GM19240 (cell line): ENCODE measurements at regions not wholly inside any gene's neighbourhood (a gene's known extent, or its start where the extent isn't known, plus 50 kb on each side); places are given as distances from the start of the nearest gene placed in this dataset.
"Not testable (repeated sequence)": the region's sequence is repeated elsewhere in the genome, so short reads cannot be mapped to it uniquely, and the experiment has no call there.

Source experiments
- DNase-seq: peaks from one replicate; pipeline ENCODE4 v3.0.0; 2011; ENCODE audit warnings: low spot score; ENCODE audit not compliant: insufficient read length

DNA sequence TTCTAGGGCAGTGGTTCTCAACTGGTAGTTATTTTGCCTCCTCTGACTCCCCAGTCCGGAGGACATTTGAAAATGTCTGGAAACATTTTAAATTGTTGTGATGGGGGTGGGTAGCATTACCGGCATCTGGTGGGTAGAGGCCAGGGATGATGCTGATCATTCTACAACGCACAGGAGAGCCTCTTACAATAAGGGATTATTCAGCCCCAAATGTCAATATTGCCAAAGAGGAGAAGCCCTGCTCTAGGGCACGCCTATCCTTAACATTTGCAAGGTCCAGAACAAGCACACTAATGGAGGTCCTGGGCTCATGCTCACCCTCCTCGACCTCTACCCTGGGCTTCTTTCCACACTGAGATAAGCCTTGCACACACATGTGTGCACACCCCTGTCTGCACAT is 106.4 kb downstream of the MINAR1 start:
- DNase-seq, result no peak

DNA sequence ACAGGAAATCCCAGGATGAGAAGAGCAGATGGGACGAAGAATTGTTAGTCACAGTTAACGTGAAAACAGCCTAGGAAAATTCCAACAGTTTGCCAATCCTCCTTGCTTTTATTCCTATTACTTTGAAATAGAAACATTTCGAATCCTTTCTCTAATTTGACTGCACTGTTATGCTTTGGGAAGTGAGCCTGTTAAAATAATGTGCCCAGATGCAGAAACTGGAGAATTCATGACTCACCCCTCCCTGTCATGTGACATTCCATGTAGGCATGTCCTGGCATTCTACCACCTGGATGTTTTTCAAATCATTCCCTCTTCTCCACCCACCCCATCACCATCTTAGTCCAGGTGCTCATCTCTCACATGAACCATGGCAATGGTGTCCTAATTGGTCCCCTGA is 107.3 kb downstream of the MINAR1 start:
- no peak for DNase-seq

DNA sequence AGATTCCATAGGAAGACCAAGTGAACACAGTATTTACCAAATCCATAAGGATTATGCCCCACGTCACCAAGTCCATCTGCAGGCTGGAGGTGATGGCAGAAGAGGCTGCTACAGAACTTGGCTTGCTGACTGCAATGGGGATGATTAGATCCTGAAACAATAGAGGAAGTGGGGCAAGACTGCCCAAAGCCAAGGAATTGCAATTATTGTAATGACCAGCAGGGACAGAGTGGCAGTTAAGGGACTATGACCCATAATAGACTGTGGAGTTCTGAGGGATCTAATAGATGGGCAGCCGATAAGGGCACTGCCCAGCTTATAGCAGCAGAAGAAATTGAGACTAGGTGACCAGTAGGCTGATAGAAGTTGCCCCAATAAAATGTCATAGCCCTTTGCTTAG is 108.4 kb downstream of the MINAR1 start:
- no peak for DNase-seq

DNA sequence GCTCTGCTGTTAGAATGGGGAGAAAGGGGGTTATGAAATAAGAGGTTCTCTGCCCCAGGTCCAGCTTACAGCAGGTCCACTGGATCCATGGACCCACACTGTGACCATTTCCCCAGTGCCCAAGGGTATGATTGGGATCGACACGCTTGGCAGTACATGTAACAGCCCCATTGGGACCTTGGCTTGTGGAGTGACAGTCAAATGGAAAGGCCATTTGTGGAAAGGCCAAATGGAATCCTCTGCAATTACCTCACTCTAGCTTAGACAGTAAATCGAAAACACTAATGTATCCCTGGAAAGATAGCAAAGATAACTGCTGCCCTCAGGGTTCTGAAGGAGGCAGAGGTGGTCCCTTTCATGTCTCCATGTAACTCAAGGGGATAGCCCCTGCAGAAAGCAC is 109.1 kb downstream of the MINAR1 start:
- no peak for DNase-seq

DNA sequence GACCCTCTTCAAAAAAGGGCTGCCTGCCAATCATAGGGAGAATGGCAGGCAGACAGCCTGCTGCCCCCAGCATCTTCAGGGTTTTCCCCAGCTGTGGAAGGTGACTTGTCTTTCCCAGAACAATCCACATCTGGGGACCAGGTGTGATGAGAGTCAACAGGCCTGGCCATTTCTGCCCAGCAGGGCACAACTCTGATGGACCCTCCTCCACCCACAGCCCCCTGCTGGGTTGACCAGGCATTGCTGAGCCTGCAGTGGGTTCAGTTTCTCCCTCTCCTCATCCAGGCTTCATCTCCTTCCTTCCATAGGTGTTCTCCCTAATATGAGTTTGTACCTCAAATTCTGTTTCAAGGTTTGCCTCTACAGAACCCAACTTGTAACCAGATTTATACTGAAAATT is 111.0 kb downstream of the MINAR1 start:
- no peak for DNase-seq

DNA sequence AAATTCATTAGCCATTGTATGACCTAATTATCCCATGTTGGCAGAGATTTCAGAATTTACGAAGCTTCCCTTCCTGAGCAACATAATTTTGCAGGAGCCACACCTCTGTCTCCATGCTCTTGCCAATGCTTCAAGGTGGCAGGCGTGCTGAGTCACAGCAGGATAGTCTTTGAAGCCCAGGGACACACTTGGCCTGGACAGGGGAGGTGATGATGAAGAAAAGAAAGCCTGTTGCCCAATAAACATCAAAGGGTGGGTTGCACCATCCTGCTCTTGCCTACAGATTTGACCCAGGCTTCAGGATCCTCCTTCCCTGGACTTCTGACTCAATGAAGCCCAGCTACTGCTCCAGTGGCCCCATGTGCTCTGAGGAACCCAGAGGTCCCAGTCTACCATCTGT is 117.1 kb downstream of the MINAR1 start:
- no peak for DNase-seq

DNA sequence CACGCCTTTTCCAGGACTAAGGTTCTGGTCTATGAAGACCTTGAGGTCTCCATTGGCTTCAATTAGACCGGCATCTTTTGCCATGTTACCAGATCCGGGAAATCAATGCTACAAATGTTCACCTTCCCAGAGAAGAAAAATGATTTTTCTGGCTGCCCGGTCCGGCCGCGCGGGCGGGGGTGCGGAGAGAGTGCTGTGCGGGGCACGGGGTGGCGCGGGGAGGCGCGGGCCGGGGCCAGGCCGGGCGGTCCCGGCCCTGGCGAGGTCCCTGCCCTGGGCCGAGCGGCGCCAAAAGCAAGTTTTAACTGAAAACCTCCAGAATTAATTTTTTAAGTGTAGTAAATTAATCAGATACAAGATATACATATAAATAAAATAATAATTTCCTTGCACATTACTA is 128.2 kb downstream of the MINAR1 start:
- DNase-seq, result no peak

DNA sequence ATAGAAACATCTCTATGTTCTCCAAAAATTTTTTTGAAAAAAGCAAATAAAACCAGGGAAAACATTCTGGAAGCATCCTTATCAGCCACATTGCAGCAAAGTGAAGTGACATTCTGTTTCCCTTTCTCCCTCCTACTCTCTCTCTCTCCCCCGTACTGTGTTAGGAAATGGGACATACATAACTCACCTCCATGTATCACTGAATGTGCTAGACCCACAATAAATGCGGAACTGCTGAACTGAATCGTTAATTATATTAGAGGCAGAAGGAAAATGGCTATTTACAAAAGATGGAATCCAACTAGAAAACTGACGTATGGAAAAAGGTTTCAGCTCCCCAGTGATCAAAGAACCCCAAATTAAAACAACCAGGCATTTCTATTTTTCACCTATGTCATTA is 129.8 kb downstream of the MINAR1 start:
- no peak for DNase-seq

DNA sequence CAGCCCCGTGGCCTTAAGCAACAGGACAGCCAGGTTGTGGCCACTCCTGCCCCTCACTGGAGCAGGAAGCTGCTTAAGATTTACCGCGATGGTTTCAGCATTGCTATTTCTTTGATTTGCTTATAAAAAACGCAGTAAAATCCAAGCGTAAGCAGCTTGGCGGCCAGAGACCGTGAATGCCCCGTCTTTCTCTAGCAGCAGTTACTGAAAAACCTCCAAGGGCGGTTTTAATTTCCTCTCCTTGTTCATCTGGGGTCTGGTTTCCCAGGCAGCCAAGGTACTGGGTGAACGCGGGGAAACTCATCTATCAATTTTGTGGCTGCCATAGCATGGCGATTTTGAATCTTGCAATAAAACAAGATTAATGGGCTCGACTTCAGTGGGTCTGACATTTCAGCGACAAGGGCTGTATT is 130.3 kb downstream of the MINAR1 start:
- DNase-seq, result no peak

DNA sequence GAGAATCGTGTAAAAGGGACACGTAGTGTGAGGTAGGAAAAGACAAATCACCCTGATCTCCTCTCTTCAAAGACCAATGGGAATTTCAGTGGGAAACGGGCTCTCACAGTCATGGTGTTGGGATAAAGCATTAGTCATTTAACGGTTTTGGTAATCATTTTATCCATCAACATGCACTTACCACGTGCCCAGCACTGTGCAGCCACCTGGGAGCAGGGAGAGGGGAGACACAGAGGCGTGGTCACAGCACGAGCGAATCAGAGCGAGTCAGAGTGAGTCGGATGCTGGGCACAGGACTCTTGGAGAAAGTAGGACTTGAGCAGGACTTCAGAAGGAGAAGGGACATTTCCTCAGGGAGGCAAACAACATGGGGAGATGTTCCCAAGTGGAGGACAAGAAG is 130.8 kb downstream of the MINAR1 start:
- no peak for DNase-seq

DNA sequence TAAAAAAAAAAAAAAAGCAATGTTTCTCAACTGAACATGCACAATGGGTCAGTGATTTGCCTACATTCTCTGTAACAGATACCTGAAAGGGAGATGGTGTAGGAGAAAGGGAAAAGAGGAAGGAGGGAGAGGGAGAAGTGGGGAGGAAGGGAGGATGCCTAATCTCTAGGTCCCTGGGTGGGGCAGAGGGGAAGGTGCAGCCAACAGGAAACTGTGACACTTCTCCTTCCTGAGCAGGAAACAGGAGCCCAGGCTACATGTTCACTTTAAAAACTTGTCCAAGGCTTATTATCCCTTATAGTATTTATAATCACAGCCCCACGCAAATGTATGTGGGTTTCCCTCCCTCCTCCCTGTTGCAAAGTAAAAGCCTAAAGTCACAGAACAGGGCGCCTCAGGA is 137.9 kb downstream of the MINAR1 start:
- no peak for DNase-seq

DNA sequence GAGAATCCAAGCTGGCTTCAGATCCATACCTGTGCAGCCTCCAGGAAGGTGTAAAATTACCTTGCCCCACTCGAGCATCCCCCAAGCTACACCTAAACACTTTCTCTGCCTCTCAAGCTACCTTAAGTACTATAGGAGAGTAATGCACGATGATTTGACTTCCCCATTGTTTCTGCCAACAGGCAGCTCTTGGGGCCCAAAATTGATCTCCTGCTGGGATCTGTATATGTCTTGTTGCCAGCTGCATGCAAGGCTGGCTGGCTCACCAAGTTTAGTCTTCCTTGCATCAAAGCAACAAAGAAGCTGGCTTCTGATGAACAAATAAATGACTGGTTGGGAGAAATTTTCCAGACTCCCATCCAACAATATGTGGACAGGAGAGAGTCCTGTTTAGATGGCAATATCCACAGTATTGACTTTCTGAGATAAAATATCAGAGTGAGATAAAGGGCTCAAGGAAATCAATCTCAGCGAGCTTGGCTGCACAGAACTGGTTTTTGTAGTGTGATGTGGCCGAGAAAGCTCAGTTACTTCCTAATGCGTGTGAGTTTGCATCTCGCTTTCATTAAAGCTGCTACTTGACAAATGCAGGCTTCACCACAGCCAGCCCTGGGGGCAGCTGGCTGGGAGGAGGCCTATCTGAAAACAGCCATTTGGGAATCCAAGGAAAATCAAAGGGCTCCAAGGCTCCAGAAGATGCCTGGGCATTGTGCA is 140.7 kb downstream of the MINAR1 start:
- DNase-seq, result no peak

DNA sequence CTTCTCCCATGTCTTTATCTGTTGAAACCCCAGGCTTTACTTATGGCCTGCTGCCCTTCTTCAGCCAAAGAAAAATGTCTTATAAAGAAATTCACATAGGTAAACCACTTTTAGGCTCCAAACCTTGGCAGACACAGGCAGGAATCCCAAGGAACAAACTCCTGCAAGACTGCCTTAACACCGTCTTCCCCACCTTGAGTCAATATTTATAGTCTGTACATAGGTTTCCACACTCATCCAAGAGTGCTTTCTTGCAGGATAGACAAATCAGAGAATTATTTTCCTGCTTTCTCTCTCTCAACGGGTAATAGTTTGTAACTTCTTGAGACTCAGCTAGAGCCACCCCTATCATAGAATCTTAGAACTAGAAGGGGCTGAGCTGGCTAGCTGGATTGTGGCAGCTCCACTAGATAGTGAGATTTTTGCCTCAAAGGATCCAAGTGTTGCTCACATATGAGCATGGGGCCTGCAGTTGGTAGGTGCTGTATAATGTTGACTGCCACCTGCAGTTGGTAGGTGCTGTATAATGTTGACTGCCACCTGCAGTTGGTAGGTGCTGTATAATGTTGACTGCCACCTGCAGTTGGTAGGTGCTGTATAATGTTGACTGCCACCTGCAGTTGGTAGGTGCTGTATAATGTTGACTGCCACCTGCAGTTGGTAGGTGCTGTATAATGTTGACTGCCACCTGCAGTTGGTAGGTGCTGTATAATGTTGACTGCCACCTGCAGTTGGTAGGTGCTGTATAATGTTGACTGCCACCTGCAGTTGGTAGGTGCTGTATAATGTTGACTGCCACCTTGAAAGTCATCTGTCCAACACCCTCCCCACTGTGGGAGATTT is 142.5 kb downstream of the MINAR1 start:
- not testable (repeated sequence) for DNase-seq

DNA sequence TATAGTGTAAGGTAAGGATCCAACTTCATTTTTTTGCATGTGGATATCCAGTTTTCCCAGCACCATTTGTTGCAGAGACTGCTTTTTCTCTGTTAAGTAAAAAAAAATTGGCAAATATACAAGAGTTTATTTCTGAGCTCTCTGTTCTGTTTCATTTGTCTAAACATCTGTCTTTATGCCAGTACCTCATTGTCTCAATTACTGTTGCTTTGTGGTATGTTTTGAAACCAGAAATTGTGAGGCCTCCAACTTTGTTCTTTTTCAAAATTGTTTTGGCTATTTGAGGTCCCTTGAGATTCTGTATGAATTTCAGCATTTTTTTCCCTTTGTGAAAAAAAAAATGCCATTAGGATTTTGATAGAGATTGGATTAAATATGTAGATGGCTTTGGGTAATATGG is 150.5 kb downstream of the MINAR1 start:
- no peak for DNase-seq

DNA sequence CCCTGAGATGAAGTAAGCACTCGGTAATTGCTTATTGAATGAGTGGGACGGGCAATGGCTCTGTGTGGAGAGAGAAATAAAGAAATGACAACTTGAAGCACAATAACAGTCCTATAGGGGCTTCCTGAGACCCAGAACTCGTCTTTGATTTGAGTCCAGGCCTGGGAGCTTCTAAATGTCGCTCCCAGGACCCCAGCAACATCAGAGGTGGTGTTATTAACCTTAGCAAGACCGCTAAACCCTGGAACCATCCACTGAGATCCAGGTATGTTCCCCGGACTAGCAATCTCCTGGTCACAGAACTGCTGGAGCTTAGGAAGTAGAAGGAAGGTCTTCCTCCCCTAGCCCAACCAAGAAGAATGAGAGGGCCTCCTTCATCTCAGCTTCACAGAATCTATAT is 160.0 kb downstream of the MINAR1 start:
- no peak for DNase-seq

DNA sequence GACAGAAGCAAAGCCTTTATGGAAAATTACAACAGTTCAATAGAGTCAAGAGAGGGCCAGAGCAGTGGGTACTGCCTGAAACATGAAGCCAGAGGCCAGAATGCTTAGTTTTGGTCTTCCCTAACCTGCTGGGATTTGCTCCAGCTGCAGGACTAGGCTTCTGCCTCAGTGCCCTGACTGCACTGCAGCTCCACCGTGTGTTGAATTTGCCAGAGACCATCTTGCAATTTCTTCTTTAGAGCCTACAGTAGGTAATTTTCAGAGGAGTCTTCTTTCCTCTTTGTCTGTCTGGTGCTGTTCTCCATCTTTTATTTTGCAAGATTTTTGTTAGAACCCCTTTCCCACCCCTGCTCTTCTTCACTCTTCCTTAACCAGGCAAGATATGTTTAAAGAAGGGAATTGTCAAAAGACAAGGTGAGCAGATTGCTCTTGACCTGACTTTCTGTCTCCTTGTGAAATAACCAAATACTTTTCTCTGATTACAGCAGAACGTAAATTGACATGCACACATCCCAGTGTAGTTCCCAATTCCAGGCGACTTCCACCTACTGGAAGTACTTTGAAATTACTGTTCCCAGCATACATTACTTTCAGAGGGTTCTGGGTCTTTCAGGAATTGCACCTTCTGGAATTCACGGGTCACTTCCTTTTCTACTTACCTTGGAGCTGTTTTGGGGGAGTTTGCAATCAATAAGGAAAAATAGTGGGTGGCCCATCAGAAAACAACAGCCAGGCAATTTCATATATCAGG is 161.2 kb downstream of the MINAR1 start:
- no peak for DNase-seq

DNA sequence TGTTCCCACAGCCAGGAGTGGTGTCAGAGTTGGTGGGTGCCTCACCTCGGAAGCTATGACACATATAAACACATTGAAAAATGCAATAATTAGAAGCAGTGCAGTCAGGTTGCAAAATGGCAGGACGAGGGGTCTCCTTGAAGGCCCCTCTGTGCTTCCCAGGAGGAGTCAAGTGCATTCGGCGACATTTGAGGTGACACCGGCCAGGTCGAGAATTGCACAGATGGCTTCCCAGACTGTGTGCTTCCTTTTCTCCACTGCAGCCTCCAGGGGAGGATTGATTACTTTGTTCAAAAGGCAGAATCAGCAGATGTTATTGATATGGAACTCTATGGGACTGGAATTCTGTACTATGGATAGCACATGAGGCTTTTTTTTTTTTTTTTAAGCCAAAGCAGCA is 163.2 kb downstream of the MINAR1 start:
- no peak for DNase-seq

DNA sequence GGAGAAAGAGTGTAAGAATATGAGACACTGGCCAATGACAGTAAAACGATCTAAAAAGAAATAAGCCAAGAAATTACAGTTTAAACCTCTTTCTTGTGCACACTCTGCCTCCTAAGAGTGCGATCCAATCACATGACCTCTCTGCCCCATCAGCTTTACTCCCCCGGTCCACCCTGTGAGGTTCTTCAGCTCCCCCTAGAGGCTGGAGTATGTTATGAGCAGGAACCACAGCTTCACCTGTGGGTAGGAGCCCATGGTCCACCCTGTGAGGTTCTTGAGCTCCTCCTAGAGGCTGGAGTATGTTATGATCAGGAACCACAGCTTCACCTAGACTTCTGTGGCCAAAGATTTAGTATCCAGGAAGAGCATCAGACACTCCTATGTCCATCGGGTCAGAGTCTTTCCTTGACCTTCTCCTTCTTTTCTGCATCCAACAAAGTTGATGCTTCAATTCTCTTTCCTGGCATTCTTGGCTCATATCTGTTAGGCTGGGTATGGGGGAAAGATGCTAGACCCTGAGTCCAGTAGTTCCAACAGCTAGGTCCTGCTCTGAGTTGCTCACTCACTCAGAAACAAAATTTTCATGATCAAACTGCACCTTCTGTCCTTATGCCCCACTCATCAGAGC is 164.0 kb downstream of the MINAR1 start:
- DNase-seq, result peak; percentile 93

DNA sequence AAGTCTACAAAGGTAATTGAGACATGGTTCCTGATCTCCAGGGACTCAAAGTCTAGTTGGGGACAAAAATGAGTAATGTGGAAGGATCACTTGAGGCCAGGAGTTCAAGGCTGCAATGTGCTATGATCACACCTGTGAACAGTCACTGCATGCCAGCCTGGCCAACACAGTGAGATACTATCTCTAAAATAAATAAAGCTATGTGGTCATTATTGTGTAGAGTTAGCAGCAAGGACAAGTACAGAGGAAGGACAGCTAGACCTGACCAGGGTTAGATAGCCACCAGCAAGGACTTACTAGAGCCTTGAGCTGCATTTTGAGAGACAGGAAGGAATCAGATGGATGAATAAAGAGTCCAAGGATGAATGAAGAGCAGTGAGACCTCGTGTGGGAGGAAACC is 166.5 kb downstream of the MINAR1 start:
- no peak for DNase-seq

DNA sequence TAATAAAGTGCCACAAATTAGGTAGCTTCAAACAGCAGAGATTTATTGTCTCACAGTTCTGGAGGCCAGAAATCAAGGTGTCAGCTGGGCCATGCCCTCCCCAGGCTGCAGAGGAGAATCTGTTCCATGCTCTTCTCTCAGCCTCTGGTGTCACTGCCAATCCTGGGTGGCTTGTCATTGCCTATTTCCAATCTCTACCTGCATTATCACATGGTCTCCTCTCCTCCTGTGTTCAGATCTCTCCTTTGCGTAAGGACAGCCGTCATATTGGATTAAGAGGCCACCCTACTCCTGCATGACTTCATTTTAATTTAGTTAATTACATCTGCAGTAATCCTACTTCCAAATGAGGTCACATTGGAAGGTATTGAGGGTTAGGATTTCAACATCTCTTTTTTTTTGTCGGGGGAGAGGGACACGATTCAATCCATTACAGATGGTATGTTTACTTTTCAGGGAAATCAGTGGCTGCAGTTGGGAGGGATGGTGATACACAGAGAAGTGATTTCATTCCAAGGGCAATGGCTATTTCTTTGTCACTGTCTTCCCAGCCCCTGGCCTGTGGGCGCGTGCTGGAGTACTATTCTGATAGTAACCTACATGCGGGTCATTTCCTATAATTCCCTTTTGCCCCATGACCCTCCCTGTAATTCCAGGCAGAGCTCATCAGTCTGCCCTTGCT is 169.4 kb downstream of the MINAR1 start:
- DNase-seq, result no peak

DNA sequence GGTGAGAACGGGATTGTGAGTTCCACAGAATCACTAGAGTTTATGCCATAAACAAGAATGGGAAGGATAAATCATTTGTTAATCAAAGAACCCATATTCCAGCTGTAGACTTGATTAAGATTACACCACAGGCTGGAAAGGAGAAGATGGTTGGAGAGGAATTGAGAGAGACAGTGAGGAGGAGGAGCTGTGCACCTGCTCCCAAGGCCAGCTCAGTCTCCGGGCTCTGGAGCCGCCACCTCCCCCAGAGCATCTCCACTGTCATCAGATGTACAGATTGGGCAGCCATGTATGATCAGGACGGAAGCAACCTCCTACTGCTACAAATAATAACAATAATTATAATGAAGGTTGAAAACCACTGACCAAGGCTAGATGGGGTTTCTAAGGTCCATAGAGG is 170.0 kb downstream of the MINAR1 start:
- DNase-seq, result no peak
